ENCODE measurements at regions not wholly inside any gene's neighbourhood (a gene's known extent, or its start where the extent isn't known, plus 50 kb on each side); places are given as distances from the start of the nearest gene placed in this dataset.
A peak's percentile ranks its signal among the peaks of the same experiment; 100 is the strongest.

GRCh38 chr11:69397732-69398131, 83.7 kb upstream of the LINC01488 start:
- DNase-seq (no peak), ATAC-seq (ENCODE audit: insufficient read depth, low FRiP score) (no peak)
- Histone ChIP-seq H3K4me1 (ENCODE audit: control insufficient read depth in 5 of 5, insufficient read depth in 5 of 5, low read length in 5 of 5) (peaks cover 0 to 25% (median 3%) of the 10 kb centered on the region in 5 donors), H3K4me3 (no peak overlapping the region), H3K36me3 (ENCODE audit: control insufficient read depth in 4 of 4, insufficient read depth in 4 of 4, low read length in 4 of 4) (no peaks in the 10 kb centered on the region), H3K9ac (ENCODE audit: insufficient read depth in 1 of 2, low read length in 2 of 2) (no peak overlapping the region), H3K27ac (ENCODE audit: low read depth in 1 of 2, low read length in 1 of 2) (no peak overlapping the region), H3K9me3 (ENCODE audit: control insufficient read depth in 4 of 4, insufficient read depth in 3 of 4, low read length in 3 of 4) (peaks cover 0 to 5% (median 2%) of the 10 kb centered on the region in 4 donors), H3K27me3 (ENCODE audit: control insufficient read depth in 3 of 3, insufficient read depth in 3 of 3, low read length in 2 of 3) (no peaks in the 10 kb centered on the region)
- 93% methylated on average over 3 of the region's 3 CpGs for WGBS, 2 donors
- no peak for TF ChIP-seq CTCF (IDR thresholded peaks at IDR 0.05; ENCODE audit: control extremely low read depth, extremely low read depth)

GRCh38 chr11:69398529-69399492, 82.7 kb upstream of the LINC01488 start:
- no peak for ATAC-seq (ENCODE audit: insufficient read depth, low FRiP score)
- no peak overlapping the region for H3K9ac ChIP-seq (ENCODE audit: insufficient read depth in 1 of 2, low read length in 2 of 2)
- no peaks in the 10 kb centered on the region for H3K36me3 ChIP-seq (ENCODE audit: control insufficient read depth in 4 of 4, insufficient read depth in 4 of 4, low read length in 4 of 4)

DNA sequence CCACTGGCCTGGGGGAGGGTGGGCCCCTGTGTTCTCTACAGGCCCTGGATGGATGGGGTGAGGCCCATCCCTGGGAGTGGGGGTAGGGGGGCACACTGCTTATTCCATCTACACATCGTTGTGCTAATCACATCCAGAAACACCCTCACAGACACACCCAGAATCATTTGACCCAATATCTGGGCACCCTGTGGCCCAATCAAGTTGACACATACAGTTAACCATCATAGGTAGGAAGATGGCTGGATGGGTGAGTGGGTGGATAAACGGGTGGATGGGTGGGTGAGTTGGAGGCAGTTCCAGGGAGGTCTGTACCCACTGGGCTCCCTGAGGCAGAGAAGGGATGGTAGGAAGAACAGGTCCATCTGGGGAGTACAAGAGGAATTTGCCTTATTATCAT, 81.3 kb upstream of the LINC01488 start:
- Histone ChIP-seq H3K9me3 (ENCODE audit: control insufficient read depth in 4 of 4, insufficient read depth in 3 of 4, low read length in 3 of 4) (peaks cover 0 to 5% (median 2%) of the 10 kb centered on the region in 4 donors), H3K27me3 (ENCODE audit: control insufficient read depth in 3 of 3, insufficient read depth in 3 of 3, low read length in 2 of 3) (no peaks in the 10 kb centered on the region), H3K4me1 (ENCODE audit: control insufficient read depth in 5 of 5, insufficient read depth in 5 of 5, low read length in 5 of 5) (peaks cover 0 to 17% (median 3%) of the 10 kb centered on the region in 5 donors), H3K27ac (ENCODE audit: low read depth in 1 of 2, low read length in 1 of 2) (no peak overlapping the region), H3K9ac (ENCODE audit: insufficient read depth in 1 of 2, low read length in 2 of 2) (no peak overlapping the region), H3K36me3 (ENCODE audit: control insufficient read depth in 4 of 4, insufficient read depth in 4 of 4, low read length in 4 of 4) (no peaks in the 10 kb centered on the region), H3K4me3 (no peak overlapping the region)
- WGBS, 2 donors, result 86 to 88% methylated on average over 2 of the region's 2 CpGs
- DNase-seq (no peak), ATAC-seq (ENCODE audit: insufficient read depth, low FRiP score) (no peak)
- no peak for TF ChIP-seq CTCF (IDR thresholded peaks at IDR 0.05; ENCODE audit: control extremely low read depth, extremely low read depth)

More at GRCh38 chr11:69398529-69399492, 82.7 kb upstream of the LINC01488 start:
- TF ChIP-seq CTCF (IDR thresholded peaks at IDR 0.05; ENCODE audit: control extremely low read depth, extremely low read depth), result no peak
- Histone ChIP-seq H3K4me1 (ENCODE audit: control insufficient read depth in 5 of 5, insufficient read depth in 5 of 5, low read length in 5 of 5) (peaks cover 0 to 25% (median 3%) of the 10 kb centered on the region in 5 donors), H3K27ac (ENCODE audit: low read depth in 1 of 2, low read length in 1 of 2) (no peak overlapping the region), H3K9me3 (ENCODE audit: control insufficient read depth in 4 of 4, insufficient read depth in 3 of 4, low read length in 3 of 4) (peaks cover 0 to 5% (median 2%) of the 10 kb centered on the region in 4 donors), H3K4me3 (no peak overlapping the region), H3K27me3 (ENCODE audit: control insufficient read depth in 3 of 3, insufficient read depth in 3 of 3, low read length in 2 of 3) (no peaks in the 10 kb centered on the region)
- peak; percentile 80 to 86 (median 82) for DNase-seq
- WGBS, 2 donors, result 74 to 76% methylated on average over 28 of the region's 28 CpGs

Data from lung (tissue), 11 donors.